Spleen (tissue), 7 donors: ENCODE measurements at regions not wholly inside any gene's neighbourhood (a gene's known extent, or its start where the extent isn't known, plus 50 kb on each side); places are given as distances from the start of the nearest gene placed in this dataset.

ENCODE experiments used
- POLR2AphosphoS5 ChIP-seq, 3 donors: sonication (generic); formaldehyde crosslinking; IDR thresholded peaks; one replicate each; pipeline ENCODE4 v1.5.1; 2017; ENCODE audit warnings: antibody characterized with exemption in 3 of 3
- TF ChIP-seq, protein P1 (sequence below), 11 experiments: fragments of 200-600 bp in 7 of 11; fragments of 450-650 bp in 4 of 11; sonication (generic) in 4 of 11; IDR thresholded peaks in 8 of 11; conservative IDR thresholded peaks in 3 of 11; 1 replicate in 7 of 11; 2 replicates in 4 of 11; pipeline versions ENCODE4 v1.4.0 to v1.8.0; 2016 to 2021; ENCODE audit warnings: antibody characterized with exemption in 11 of 11, inconsistent platforms in 4 of 11, mild to moderate bottlenecking in 1 of 11
- donor health status: DM: no; HTN: no; CAD: no; lungs with moderate emphysema.
- donor health status: DM: no; HTN: no; CAD: no.
- donor health status: DM: no; HTN: no; CAD: no.

DNA sequence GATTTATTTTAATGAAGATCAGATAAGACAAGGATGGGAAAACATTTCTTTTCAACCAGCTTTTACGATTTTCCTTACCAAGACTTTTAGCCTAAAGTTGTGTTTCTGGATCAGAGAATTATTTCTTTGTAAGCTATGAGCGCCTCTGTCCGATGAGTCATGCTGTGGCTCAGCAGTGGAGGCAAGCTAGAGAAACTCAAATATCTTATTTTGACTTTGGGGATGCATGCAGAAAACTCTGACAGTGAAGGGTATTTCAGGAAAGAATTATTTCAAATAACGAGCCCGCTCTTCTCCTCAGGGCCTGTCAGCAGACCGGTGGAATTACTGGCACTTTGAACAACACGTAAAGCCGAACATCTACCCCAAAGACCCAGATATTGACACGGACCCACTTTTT, 77.9 kb upstream of the OR5AK2 start:
- no peak for TF ChIP-seq POLR2AphosphoS5 (IDR thresholded peaks at IDR 0.05)
- TF ChIP-seq, protein P1, sequence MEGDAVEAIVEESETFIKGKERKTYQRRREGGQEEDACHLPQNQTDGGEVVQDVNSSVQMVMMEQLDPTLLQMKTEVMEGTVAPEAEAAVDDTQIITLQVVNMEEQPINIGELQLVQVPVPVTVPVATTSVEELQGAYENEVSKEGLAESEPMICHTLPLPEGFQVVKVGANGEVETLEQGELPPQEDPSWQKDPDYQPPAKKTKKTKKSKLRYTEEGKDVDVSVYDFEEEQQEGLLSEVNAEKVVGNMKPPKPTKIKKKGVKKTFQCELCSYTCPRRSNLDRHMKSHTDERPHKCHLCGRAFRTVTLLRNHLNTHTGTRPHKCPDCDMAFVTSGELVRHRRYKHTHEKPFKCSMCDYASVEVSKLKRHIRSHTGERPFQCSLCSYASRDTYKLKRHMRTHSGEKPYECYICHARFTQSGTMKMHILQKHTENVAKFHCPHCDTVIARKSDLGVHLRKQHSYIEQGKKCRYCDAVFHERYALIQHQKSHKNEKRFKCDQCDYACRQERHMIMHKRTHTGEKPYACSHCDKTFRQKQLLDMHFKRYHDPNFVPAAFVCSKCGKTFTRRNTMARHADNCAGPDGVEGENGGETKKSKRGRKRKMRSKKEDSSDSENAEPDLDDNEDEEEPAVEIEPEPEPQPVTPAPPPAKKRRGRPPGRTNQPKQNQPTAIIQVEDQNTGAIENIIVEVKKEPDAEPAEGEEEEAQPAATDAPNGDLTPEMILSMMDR (IDR thresholded peaks at IDR 0.05 in 8 of 11, conservative IDR thresholded peaks at IDR 0.05 in 3 of 11), result no peak
